Endodermal cell (in vitro differentiated cells): ENCODE measurements at regions not wholly inside any gene's neighbourhood (a gene's known extent, or its start where the extent isn't known, plus 50 kb on each side); places are given as distances from the start of the nearest gene placed in this dataset.
"Not testable (repeated sequence)": the region's sequence is repeated elsewhere in the genome, so short reads cannot be mapped to it uniquely, and the experiment has no call there.

ENCODE experiments used
- DNase-seq: peaks from one replicate; pipeline ENCODE4 v3.0.0-alpha.2; 2017
- H3K27ac ChIP-seq: 2 replicates; pipeline ENCODE4 v1.5.1; 2013; ENCODE audit warnings: mild to moderate bottlenecking, low read depth, low read length, moderate library complexity
- H3K27me3 ChIP-seq: 2 replicates; pipeline ENCODE4 v1.6.1; 2013; ENCODE audit warnings: mild to moderate bottlenecking, low read length, moderate library complexity; ENCODE audit not compliant: insufficient read depth, control insufficient read depth, poor library complexity, severe bottlenecking
- H3K36me3 ChIP-seq: 2 replicates; pipeline ENCODE4 v1.7.0; 2013; ENCODE audit warnings: mild to moderate bottlenecking, low read length, moderate library complexity; ENCODE audit not compliant: control insufficient read depth, insufficient read depth
- H3K4me1 ChIP-seq: one replicate; pipeline ENCODE4 v1.7.0; 2013; ENCODE audit warnings: low read length; ENCODE audit not compliant: control insufficient read depth, insufficient read depth
- H3K4me3 ChIP-seq: 2 replicates; pipeline ENCODE4 v1.5.1; 2013; ENCODE audit warnings: mild to moderate bottlenecking, low read length, moderate library complexity
- H3K9ac ChIP-seq: 2 replicates; pipeline ENCODE4 v1.6.1; 2013; ENCODE audit warnings: mild to moderate bottlenecking, low read length, moderate library complexity; ENCODE audit not compliant: poor library complexity, severe bottlenecking; ENCODE audit errors: extremely low read depth
- H3K9me3 ChIP-seq: 2 replicates; pipeline ENCODE4 v1.6.1; 2013; ENCODE audit warnings: mild to moderate bottlenecking, low read length, moderate library complexity; ENCODE audit not compliant: control insufficient read depth
- H3K27ac Mint-ChIP-seq: 2 replicates; pipeline ENCODE4 v1.8.0; 2020; ENCODE audit warnings: mixed read lengths
- H3K27me3 Mint-ChIP-seq: 2 replicates; pipeline ENCODE4 v1.8.0; 2021; ENCODE audit warnings: mild to moderate bottlenecking, mixed read lengths; ENCODE audit not compliant: insufficient read depth
- H3K36me3 Mint-ChIP-seq: 2 replicates; pipeline ENCODE4 v1.8.0; 2020; ENCODE audit warnings: low read depth, mixed read lengths
- H3K4me1 Mint-ChIP-seq: 2 replicates; pipeline ENCODE4 v1.8.0; 2020; ENCODE audit warnings: mixed read lengths
- H3K4me3 Mint-ChIP-seq: 2 replicates; pipeline ENCODE4 v1.8.0; 2020; ENCODE audit warnings: mild to moderate bottlenecking, moderate library complexity, mixed read lengths
- H3K9me3 Mint-ChIP-seq: 2 replicates; pipeline ENCODE4 v1.8.0; 2020; ENCODE audit warnings: mild to moderate bottlenecking, mixed read lengths
- CTCF ChIP-seq: fragments of 200-600 bp; sonication (generic); conservative IDR thresholded peaks from 2 replicates; pipeline ENCODE4 v1.5.0; 2021; ENCODE audit warnings: antibody characterized with exemption, mild to moderate bottlenecking
- WGBS, 2 experiments: methylation state at CpG; one replicate each; pipeline versions ENCODE4 v1.1.5 to v1.1.7; 2013; ENCODE audit warnings: missing lambda C conversion rate in 2 of 2, mixed read lengths in 1 of 2; ENCODE audit not compliant: insufficient coverage in 1 of 2, insufficient read length in 1 of 2; 5-methylcytosine and 5-hydroxymethylcytosine counted together

- Histone ChIP-seq H3K4me3 (no peak overlapping the region), H3K9ac (no peak overlapping the region), H3K36me3 (no peaks in the 10 kb centered on the region), H3K4me1 (no peaks in the 10 kb centered on the region), H3K9me3 (no peaks in the 10 kb centered on the region), H3K27me3 (no peaks in the 10 kb centered on the region), H3K27ac (no peak overlapping the region)
- Mint-ChIP-seq H3K4me1 (no peaks in the 10 kb centered on the region), H3K9me3 (peaks cover 11% of the 10 kb centered on the region), H3K27ac (no peak overlapping the region), H3K36me3 (peaks cover 2% of the 10 kb centered on the region), H3K4me3 (no peak overlapping the region), H3K27me3 (no peaks in the 10 kb centered on the region)
- DNase-seq = no peak
- no peak for TF ChIP-seq CTCF
- WGBS, 2 experiments = 85 to 91% methylated on average over 3 of the region's 3 CpGs
Observed at GRCh38 chr2:62654876-62655359, 50.6 kb upstream of the EHBP1 start.

DNA sequence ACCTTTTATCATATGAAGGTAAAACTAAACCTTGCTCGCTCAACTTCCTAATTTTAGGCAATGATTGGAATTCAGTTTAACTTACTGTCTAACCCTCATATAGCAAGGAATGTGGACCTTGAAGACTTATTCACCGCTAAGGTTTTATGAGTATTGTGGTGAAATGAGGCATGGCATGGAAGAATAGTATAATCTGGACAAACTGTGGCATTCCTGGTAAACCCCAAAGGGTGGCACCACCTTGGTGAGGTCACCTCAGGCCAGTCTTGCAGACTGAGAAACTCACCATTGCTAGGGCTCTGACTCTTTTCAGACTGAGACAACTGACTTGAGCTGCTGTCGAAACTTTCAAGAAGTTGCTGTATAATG, 51.1 kb upstream of the EHBP1 start:
- Mint-ChIP-seq H3K36me3 (peaks cover 2% of the 10 kb centered on the region), H3K4me1 (no peaks in the 10 kb centered on the region), H3K27me3 (no peaks in the 10 kb centered on the region), H3K9me3 (peaks cover 11% of the 10 kb centered on the region), H3K4me3 (no peak overlapping the region), H3K27ac (no peak overlapping the region)
- Histone ChIP-seq H3K9ac (no peak overlapping the region), H3K27ac (no peak overlapping the region), H3K36me3 (no peaks in the 10 kb centered on the region), H3K4me3 (no peak overlapping the region), H3K27me3 (no peaks in the 10 kb centered on the region), H3K4me1 (no peaks in the 10 kb centered on the region), H3K9me3 (no peaks in the 10 kb centered on the region)
- TF ChIP-seq CTCF = no peak
- WGBS, 2 experiments = 83 to 89% methylated on average over 2 to 3 of the region's 3 CpGs
- no peak for DNase-seq

DNA sequence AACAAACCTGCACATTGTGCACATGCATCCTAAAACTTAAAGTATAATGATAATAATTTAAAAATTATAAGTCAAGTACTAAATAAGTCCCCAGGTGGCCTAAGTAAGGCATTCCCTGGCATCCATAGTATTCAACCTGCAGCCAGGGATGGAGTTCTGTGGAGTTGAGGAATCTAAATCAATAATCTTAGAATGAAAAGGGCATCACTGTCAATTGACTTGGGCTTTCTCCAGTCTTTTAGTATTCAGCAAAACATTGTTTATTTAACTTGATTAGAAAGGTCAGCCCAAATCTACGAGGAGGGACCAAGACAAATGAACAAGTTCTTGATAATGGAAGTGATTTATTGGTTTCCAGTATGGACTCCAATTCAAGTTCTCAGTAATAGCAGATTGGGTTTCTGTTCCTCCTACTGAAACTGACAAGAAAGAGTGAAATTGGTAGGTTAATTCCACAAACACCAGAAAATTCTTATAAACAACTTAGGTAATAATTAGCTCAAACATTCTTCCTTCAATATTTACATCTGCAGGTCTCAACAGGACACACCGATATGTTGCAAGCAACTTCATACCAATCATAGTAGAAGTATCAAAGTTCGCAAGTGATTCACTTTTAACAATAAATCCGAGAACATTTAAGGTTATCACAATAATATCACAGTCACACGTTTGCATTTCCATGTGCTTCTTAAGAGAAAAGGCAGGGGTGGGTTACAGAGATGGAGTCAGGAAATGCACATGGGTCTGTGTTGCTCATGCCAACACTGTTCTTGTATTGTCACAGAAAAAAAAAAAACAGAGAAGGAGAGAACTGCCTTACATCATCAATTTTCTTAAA, 51.7 kb upstream of the EHBP1 start:
- H3K27me3 ChIP-seq = no peaks in the 10 kb centered on the region
- no peak for TF ChIP-seq CTCF
- no peaks in the 10 kb centered on the region for H3K9me3 ChIP-seq
- no peaks in the 10 kb centered on the region for H3K27me3 Mint-ChIP-seq
- H3K27ac ChIP-seq = no peak overlapping the region
- H3K4me1 ChIP-seq = no peaks in the 10 kb centered on the region
- H3K9me3 Mint-ChIP-seq = peaks cover 11% of the 10 kb centered on the region
- H3K4me1 Mint-ChIP-seq = no peaks in the 10 kb centered on the region
- H3K9ac ChIP-seq = no peak overlapping the region
- H3K36me3 Mint-ChIP-seq = peaks cover 2% of the 10 kb centered on the region
- WGBS, 2 experiments = 88 to 95% methylated on average over 3 to 5 of the region's 5 CpGs
- no peaks in the 10 kb centered on the region for H3K36me3 ChIP-seq
- no peak for DNase-seq
- no peak overlapping the region for H3K27ac Mint-ChIP-seq
- H3K4me3 ChIP-seq = no peak overlapping the region
- H3K4me3 Mint-ChIP-seq = no peak overlapping the region

DNA sequence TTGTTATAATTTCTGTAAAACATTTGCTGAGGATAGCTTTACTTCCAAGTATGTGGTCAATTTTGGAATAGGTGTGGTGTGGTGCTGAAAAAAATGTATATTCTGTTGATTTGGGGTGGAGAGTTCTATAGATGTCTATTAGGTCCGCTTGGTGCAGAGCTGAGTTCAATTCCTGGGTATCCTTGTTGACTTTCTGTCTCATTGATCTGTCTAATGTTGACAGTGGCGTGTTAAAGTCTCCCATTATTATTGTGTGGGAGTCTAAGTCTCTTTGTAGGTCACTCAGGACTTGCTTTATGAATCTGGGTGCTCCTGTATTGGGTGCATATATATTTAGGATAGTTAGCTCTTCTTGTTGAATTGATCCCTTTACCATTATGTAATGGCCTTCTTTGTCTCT, 56.4 kb upstream of the EHBP1 start:
- peaks cover 19% of the 10 kb centered on the region for H3K9me3 Mint-ChIP-seq
- H3K9ac ChIP-seq, H3K27me3 ChIP-seq, H3K36me3 Mint-ChIP-seq, H3K27ac ChIP-seq, H3K27me3 Mint-ChIP-seq, H3K27ac Mint-ChIP-seq, H3K4me3 Mint-ChIP-seq, DNase-seq, H3K4me1 Mint-ChIP-seq, H3K36me3 ChIP-seq, H3K4me3 ChIP-seq, H3K4me1 ChIP-seq, H3K9me3 ChIP-seq: not testable (repeated sequence)
- WGBS, 2 experiments = no CpG with 5 or more reads among the region's 2 CpGs
